ENCODE measurements at regions not wholly inside any gene's neighbourhood (a gene's known extent, or its start where the extent isn't known, plus 50 kb on each side); places are given as distances from the start of the nearest gene placed in this dataset.

- intact Hi-C loops (cut with DNase I): no loop called here
- no peak for DNase-seq
- no peak for ATAC-seq
Measured at GRCh38 chr6:9610620-9611415, 804.1 kb downstream of the TFAP2A start.

DNA sequence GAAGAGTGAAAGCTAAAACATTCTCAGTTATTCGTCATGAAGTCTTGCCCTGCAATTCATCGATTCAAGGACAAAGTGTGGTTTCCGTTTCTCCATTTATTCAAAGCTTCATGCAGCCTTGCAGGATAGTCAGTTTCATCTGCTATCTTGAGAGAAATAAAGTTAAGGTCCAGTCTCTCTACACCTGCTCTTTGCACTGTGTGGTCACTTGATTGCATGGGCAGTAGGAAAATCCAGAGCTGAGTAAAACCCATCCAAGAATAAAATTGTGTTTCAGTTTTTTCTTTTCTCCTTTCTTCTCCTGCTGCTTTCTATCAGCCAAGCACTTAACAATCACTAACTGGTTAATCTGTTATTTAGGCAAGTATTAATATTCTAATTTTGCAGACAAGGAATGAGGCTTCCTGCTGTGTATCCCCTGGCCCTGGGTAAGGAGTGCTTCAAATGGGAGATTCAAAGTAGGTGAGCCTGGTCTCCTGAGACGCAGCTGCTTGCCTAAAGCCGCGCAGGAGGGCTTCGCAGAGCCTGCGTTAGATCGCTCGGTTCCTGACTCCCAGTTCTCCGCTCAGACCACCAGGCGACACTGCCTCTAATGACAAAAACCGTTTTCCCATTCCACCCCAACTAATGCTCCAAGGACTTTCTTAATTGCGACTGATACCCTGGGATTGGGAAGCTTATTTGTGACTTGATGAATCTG, 808.3 kb downstream of the TFAP2A start:
- intact Hi-C loops (cut with DNase I): no loop called here
- ATAC-seq: no peak
- DNase-seq: no peak

- DNase-seq (no peak), ATAC-seq (no peak)
- intact Hi-C loops (cut with DNase I): no loop called here
Measured at GRCh38 chr6:9594746-9595145, 820.1 kb downstream of the TFAP2A start.

GRCh38 chr6:9593554-9593953, 821.3 kb downstream of the TFAP2A start:
- no peak for DNase-seq
- no peak for ATAC-seq
- intact Hi-C loops (cut with DNase I): no loop called here

GRCh38 chr6:9583753-9584352, 831.0 kb downstream of the TFAP2A start:
- DNase-seq: no peak
- ATAC-seq: no peak
- intact Hi-C loops (cut with DNase I): no loop called here

- ATAC-seq (no peak), DNase-seq (no peak)
- intact Hi-C loops (cut with DNase I): no loop called here
Measured at GRCh38 chr6:9581155-9581554, 833.7 kb downstream of the TFAP2A start.

- ATAC-seq: no peak
- no peak for DNase-seq
- intact Hi-C loops (cut with DNase I): no loop called here
Measured at GRCh38 chr6:9576521-9576920, 838.4 kb downstream of the TFAP2A start.

DNA sequence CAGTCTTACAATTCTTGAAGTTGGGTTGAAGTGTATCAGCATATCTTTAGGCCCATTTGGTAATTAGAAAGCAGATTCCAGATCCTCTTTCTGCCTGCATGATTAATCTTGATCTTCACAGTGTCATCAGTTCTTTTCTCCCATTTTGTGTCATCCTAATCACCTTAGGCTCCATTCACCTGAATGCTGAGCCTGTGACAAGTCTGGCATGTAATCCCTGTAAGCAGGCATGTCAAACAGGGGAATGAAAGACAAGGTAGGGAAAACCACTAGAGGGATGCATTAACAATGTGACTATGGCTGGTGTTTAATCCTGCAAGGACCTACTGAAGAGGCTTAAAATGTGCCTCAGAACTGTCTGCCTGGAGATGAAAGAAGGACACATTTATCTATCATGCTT, 848.8 kb downstream of the TFAP2A start:
- ATAC-seq (no peak), DNase-seq (no peak)
- intact Hi-C loops (cut with DNase I): no loop called here

DNA sequence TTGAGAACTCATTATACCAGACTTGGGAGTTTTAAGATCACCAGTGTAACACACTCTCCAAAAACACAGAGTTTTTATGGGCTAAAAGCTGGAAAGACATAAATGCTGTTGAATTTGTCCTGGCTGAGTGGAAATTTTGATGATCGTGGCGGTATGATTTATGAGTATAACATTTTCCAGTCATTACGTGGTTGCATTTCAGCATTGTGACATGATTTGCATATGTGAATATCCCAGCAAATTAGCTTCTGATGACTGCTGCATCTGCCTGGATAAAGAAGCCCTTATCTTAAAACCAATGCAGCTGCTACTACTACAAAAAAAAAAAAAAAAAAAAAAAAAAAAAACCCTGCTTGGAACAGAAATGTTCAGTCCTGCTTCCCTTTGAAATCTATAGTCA, 850.9 kb downstream of the TFAP2A start:
- intact Hi-C loops (cut with DNase I): no loop called here
- DNase-seq (no peak), ATAC-seq (no peak)

GRCh38 chr6:9563568-9563967, 851.3 kb downstream of the TFAP2A start:
- no peak for DNase-seq
- intact Hi-C loops (cut with DNase I): no loop called here
- no peak for ATAC-seq

- intact Hi-C loops (cut with DNase I): no loop called here
- ATAC-seq (no peak), DNase-seq (no peak)
Measured at GRCh38 chr6:9554806-9555205, 860.1 kb downstream of the TFAP2A start.

DNA sequence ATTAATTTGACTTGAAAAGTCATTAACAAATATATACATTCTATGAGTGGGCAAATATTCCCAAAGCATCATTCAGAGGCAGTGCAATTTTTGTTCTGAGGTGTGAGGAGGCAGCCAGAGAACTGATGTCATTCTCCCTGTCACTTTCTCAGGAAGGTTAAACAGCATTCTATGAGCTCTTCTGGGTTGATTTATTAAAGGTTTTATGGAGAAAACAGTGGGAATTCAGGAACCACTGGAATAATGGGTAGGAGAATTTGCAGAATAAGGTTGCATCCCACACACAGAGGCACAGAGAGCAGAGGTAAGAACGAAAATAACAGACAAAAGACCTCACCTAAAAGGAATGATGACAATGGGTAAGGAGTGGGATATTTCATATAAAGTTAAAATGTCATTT, 860.6 kb downstream of the TFAP2A start:
- DNase-seq (no peak), ATAC-seq (no peak)
- intact Hi-C loops (cut with DNase I): no loop called here

DNA sequence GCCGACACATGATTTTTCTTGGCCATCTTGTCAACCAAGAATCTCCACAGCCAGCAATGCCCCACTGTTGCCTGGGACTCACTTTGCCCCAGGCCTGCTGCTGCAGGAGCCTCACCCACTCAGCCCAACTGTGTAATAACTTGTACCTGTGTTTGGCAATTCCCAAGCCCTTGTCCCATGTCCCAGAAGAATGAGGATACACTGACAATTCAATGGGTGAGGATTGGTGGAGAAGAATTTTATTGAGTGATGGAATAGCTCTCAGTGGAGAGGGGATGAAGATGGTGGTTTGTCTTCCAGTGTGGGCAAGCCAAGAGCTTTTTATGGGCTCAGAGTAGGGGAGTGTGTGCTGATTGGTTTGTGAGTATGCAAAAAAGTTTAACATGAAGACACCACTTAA, 861.9 kb downstream of the TFAP2A start:
- intact Hi-C loops (cut with DNase I): no loop called here
- no peak for DNase-seq
- ATAC-seq: no peak

DNA sequence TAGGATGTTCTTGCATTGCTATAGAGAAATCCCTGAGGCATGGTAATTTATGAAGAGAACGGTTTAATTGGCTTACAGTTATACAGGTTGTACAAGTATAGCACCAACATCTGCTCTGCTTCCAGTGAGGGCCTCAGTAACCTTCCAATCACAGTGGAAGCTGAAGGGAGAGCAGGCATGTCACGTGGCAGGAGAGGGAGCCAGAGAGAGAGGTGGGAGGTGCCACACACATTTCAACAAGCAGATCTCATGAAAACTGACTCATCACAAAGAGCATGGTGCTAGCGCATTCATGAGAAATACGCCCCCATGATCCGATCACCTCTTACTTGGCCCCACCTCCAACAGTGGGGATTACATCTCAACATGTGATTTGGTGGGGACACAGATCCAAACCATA, 871.2 kb downstream of the TFAP2A start:
- intact Hi-C loops (cut with DNase I): loop anchor here (5.0 to 10.0 kb wide), 2 partner anchors 891 to 894 kb away; no protein-coding TSS in a partner anchor
- ATAC-seq (no peak), DNase-seq (no peak)

GRCh38 chr6:9540534-9541126, 874.2 kb downstream of the TFAP2A start:
- intact Hi-C loops (cut with DNase I): loop anchor here (5.0 to 10.0 kb wide), 2 partner anchors 894 to 897 kb away; no protein-coding TSS in a partner anchor
- DNase-seq: no peak
- no peak for ATAC-seq

- DNase-seq (no peak), ATAC-seq (no peak)
- intact Hi-C loops (cut with DNase I): loop anchor here (5.0 to 10.0 kb wide), 2 partner anchors 895 to 897 kb away; no protein-coding TSS in a partner anchor
Measured at GRCh38 chr6:9540126-9540525, 874.7 kb downstream of the TFAP2A start.

GRCh38 chr6:9539231-9539755, 875.6 kb downstream of the TFAP2A start:
- intact Hi-C loops (cut with DNase I): loop anchor here in 1 of 2 donors (5.0 kb wide), 1 partner anchor 888 kb away; no protein-coding TSS in a partner anchor
- no peak for ATAC-seq

GRCh38 chr6:9537381-9537780, 877.5 kb downstream of the TFAP2A start:
- ATAC-seq: no peak
- DNase-seq: no peak
- intact Hi-C loops (cut with DNase I): loop anchor here in 1 of 2 donors (5.0 kb wide), 1 partner anchor 890 kb away; no protein-coding TSS in a partner anchor

More at GRCh38 chr6:9539231-9539755, 875.6 kb downstream of the TFAP2A start:
- DNase-seq: no peak

DNA sequence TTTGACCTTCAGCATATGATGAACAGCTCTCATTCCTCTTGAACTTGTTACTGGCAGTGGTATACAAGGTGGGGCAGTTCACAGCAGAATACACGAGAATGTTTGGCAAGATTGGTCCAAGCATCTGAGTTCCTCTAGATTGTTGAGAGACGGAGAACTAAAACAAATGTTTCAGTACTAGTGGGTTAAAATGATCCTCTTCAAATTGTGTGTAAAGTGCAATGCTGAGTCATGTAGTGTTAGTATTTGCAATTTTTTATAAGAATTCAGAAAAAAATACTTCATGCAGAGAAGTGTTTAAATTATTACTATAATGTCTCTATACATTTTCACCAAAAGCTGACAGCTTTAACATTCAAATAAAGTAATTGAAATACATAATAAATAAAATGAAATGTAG, 879.8 kb downstream of the TFAP2A start:
- DNase-seq: no peak
- ATAC-seq: no peak
- intact Hi-C loops (cut with DNase I): loop anchor here in 1 of 2 donors (5.0 kb wide), 1 partner anchor 892 kb away; no protein-coding TSS in a partner anchor

All from left cardiac atrium (tissue), 4 donors.